NCI-H2227 (cell line): ENCODE measurements at regions not wholly inside any gene's neighbourhood (a gene's known extent, or its start where the extent isn't known, plus 50 kb on each side); places are given as distances from the start of the nearest gene placed in this dataset.

ENCODE experiments used
- DNase-seq: peaks from one replicate; lab custom pipeline; 2025; ENCODE audit not compliant: unreplicated experiment; lab: John Stamatoyannopoulos, UW

DNA sequence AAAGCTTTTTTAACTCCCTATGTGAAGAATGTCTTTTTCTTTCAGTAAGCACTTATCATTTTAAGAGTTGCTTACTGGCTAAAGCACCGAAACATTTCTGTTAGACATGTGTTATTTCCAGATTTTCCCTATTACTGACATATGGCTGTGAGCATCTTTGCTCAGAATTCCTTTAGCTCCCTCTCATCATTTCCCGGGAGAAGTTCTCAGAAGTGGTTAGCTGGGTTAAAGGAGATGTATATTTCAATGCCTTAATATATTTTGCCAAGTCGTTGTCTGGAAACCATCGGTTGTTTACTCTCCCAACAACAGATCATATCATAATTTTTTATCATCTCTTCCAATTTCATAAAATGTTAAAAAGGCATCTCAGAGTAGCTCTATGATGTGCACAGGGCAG, 396.5 kb downstream of the OCA2 start:
- DNase-seq = no peak

GRCh38 chr15:27701956-27702355, 397.2 kb downstream of the OCA2 start:
- DNase-seq = no peak

GRCh38 chr15:27701014-27701413, 398.1 kb downstream of the OCA2 start:
- no peak for DNase-seq

- DNase-seq = no peak
Observed at GRCh38 chr15:27699699-27700098, 399.4 kb downstream of the OCA2 start.

DNA sequence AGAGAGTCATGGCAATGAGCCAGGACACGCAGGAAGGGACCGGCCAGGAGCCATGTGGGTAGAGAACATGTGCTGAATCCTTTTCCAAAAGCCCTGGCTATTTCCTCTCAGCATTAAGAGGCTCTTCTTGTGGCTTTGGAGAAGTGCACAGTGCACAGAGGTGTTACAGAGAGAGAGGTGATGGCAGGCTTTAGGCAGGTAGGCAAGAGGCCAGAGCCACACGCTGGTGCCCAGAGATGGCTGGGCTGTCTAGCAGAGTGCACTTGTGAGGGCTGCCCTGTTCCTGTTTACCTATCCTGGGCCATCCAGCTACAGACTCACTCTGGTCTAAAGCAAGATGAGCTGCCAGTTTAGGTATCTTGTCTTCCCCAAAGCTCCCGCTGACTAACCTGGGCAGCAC, 402.6 kb downstream of the OCA2 start:
- DNase-seq = no peak

- no peak for DNase-seq
Observed at GRCh38 chr15:27695726-27696125, 403.4 kb downstream of the OCA2 start.

GRCh38 chr15:27694506-27695087, 404.5 kb downstream of the OCA2 start:
- no peak for DNase-seq

DNA sequence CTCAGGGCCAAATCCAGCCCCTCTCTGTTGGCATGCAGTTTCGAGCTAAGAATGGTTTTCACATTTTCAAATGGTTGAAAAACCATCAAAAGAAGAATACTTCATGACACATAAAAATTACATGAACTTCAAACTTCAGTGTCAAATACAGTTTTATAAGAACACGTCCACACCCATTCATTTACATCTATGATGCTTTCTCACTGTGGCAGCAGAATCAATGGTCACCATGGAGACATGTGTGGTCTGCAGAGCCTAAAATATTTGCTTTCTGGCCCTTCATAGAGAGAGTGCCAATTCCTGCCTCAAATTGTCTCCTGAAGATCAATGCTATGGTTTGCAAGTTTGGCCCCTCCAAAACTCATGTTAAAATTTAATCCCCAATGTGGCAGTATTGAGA, 405.8 kb downstream of the OCA2 start:
- DNase-seq = no peak

GRCh38 chr15:27692438-27692837, 406.7 kb downstream of the OCA2 start:
- DNase-seq = no peak

- DNase-seq = no peak
Observed at GRCh38 chr15:27690290-27690689, 408.8 kb downstream of the OCA2 start.

DNA sequence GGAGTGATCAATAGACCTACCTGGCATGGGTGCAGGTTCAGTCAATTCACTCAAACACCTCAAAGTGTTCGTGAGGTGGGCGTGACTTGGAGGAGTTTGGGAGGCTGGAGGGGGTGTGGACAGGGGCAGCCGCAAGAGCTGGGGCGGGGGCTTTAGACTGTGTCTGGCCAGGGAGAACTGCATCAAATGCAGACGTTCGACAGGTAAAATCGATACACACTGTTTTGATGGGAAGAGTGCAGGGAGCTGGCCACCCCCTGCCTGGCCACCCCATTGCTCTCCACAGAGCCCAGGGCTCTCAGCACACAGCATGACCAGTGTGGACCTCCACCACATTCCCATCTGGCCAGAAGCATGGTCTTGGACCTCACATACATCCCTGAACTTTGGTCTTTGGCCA, 412.1 kb downstream of the OCA2 start:
- no peak for DNase-seq

GRCh38 chr15:27686369-27686768, 412.7 kb downstream of the OCA2 start:
- no peak for DNase-seq

- no peak for DNase-seq
Observed at GRCh38 chr15:27685644-27686043, 413.5 kb downstream of the OCA2 start.

DNA sequence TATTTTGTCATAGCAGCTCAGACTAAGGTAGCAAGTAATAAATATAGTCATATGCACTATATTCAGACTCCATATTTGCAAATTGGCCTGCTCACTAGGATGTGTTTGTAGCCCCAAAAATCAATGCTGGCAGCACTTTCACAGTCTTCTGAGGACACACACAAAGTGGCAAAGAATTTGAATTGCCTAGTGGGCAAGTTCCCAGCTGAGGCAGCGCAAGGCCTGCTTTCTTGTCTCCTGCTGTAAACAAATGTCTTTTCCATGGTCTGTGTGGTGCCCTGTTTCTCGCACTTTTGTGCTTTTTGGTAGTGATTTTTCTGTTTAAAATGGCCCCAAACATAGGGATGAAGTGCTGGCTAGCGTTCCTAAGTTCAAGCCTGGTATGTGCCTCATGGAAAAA, 416.0 kb downstream of the OCA2 start:
- no peak for DNase-seq

- peak; percentile 5 for DNase-seq
Observed at GRCh38 chr15:27681038-27681437, 418.1 kb downstream of the OCA2 start.

GRCh38 chr15:27679731-27680471, 419.2 kb downstream of the OCA2 start:
- peak; percentile 64 for DNase-seq

- DNase-seq = no peak
Observed at GRCh38 chr15:27679203-27679602, 419.9 kb downstream of the OCA2 start.

- no peak for DNase-seq
Observed at GRCh38 chr15:27677951-27678350, 421.2 kb downstream of the OCA2 start.

DNA sequence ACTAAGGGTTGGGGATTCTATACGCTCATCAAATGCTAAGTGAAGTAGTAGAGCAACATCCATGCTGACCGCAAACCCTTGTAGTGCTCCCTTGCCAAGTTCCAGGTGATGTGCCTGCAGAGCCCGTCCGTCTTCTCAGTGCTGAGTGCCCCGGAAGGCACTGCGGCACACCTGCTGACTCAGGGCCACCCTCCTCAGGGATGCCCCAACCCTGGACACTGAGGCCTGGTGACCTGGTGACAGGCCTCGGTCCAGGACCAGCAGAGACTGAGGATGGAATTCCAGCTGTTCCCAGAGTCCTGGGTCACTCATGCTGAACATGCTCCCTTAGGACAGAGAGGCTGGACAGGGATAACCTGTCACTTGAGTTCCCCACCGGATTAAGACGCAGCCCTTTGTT, 422.5 kb downstream of the OCA2 start:
- DNase-seq = no peak

- no peak for DNase-seq
Observed at GRCh38 chr15:27675571-27675970, 423.5 kb downstream of the OCA2 start.

DNA sequence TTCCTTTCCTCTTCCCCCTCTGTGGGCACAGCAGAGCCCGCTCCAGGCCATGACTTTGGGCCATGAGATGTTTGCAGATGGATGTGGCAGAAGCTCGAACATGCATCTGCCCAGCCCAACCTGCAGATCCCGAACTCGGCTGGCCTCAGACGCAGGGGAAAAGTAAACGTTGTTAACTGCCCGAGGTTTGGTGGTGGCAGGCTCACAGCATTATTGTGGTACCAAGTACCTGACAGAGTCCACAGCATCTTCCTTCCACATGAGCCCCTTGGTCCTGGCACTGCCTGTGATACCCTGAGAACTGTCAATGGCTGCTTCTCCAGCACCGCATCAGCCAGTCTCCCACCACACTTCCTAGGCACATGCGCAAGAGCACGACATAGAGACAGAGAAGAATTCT, 424.3 kb downstream of the OCA2 start:
- DNase-seq = no peak

DNA sequence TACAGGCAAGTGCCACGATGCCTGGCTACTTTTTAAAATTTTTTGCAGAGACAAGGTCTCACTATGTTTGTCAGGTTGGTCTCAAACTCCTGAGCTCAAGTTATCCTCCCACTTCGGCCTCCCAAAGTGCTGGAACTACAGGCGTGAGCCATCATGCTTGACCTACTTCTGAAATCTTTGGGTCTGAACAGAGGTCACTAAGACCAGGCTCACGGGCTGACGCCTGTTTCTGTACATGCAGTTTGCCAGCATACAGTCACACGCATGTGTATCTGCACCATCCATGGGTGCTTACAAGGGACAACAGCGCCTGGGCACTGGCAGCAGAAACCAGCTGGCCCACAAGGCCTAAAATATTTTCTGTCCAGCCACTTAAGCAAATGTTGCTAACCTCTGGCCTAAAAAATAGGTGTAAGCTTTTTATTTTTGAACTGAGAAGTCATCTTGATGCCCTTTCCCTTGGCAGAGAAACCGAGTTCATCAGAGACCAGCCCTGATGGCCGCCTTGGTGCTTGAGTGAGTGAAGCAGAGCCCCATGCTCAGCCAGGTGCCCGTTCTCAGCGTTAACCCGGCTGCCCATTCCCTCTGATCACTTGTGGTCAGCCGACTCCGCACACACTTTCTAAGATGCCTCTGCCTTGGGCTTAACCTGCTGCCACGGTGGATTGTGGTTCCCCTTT, 425.2 kb downstream of the OCA2 start:
- DNase-seq = no peak
